HepG2 (cell line): ENCODE measurements at regions not wholly inside any gene's neighbourhood (a gene's known extent, or its start where the extent isn't known, plus 50 kb on each side); places are given as distances from the start of the nearest gene placed in this dataset.

ENCODE experiments used
- ATAC-seq: fragments of 200-7000 bp; cut with Tn5 transposase; 3 replicates; pipeline ENCODE4 v1.9.1; 2020; ENCODE audit warnings: mild to moderate bottlenecking, moderate library complexity
- BruUV-seq: library from RNA; stranded (reverse); fragments of 400-500 nt; replicated peaks from 2 replicates; lab custom pipeline; 2021; lab: Mats Ljungman, UMichigan
- CTCF ChIA-PET: fragments of 300-600 bp; formaldehyde crosslinking; extraction: SDS; loops from one replicate; lab custom pipeline; 2021; ENCODE audit warnings: low total read pairs, inconsistent platforms, low intra/inter-chr PET ratio; lab: Yijun Ruan, JAX
- POLR2A ChIA-PET: fragments of 350-600 bp; sonication (Branson Sonifier 250); formaldehyde crosslinking; loops from one replicate; lab custom pipeline; 2020; ENCODE audit warnings: antibody characterized with exemption, inconsistent platforms; lab: Yijun Ruan, JAX
- DNase-seq: peaks from one replicate; pipeline ENCODE4 v3.0.0-alpha.2; 2015; ENCODE audit warnings: low spot score
- FAIRE-seq: peaks from 3 replicates; lab custom pipeline; 2011; peaks lifted over from hg19 to GRCh38; lab: Jason Lieb, UNC
- H2AFZ ChIP-seq: one replicate; pipeline ENCODE4 v1.6.1; 2011; ENCODE audit warnings: low read length, inconsistent platforms
- H3K27ac ChIP-seq: fragments of 300-600 bp; 3 replicates; pipeline ENCODE4 v1.8.0; 2011; ENCODE audit warnings: mixed run types, mild to moderate bottlenecking, mixed read lengths, low read length, inconsistent platforms; ENCODE audit not compliant: insufficient read depth; ENCODE audit errors: extremely low read length
- H3K27me3 ChIP-seq, 2 experiments: fragments of 200-600 bp in 1 of 2; 2 replicates in 1 of 2; 3 replicates in 1 of 2; pipeline versions ENCODE4 v1.6.0 to v1.8.0; 2011; ENCODE audit warnings: low read length in 2 of 2, mild to moderate bottlenecking in 2 of 2, moderate library complexity in 2 of 2, inconsistent platforms in 1 of 2; ENCODE audit not compliant: insufficient read depth in 2 of 2, control insufficient read depth in 1 of 2
- H3K36me3 ChIP-seq, 2 experiments: fragments of 200-600 bp in 1 of 2; replicated peaks in 1 of 2; 2 replicates in 1 of 2; 3 replicates in 1 of 2; pipeline versions ENCODE4 v1.5.1 to v1.8.0; 2011; ENCODE audit warnings: low read length in 2 of 2, inconsistent platforms in 1 of 2; ENCODE audit not compliant: insufficient read depth in 2 of 2, control insufficient read depth in 1 of 2
- H3K4me1 ChIP-seq: 2 replicates; pipeline ENCODE4 v1.5.1; 2012; ENCODE audit warnings: low read length, inconsistent platforms; ENCODE audit not compliant: insufficient read depth
- H3K4me2 ChIP-seq: 2 replicates; pipeline ENCODE4 v1.6.0; 2011; ENCODE audit warnings: low read depth, low read length, inconsistent platforms
- H3K4me3 ChIP-seq, 3 experiments: fragments of 200-600 bp in 1 of 3; sonication (generic), shearing (Covaris generic) in 1 of 3; replicated peaks in 1 of 3; 2 replicates each; pipeline ENCODE4 v1.5.1; 2011 to 2016; ENCODE audit warnings: low read length in 3 of 3, inconsistent platforms in 2 of 3, low read depth in 2 of 3, mild to moderate bottlenecking in 2 of 3, control low read depth in 1 of 3, mixed read lengths in 1 of 3; ENCODE audit not compliant: insufficient read depth in 1 of 3
- H3K79me2 ChIP-seq: one replicate; pipeline ENCODE4 v1.6.1; 2011; ENCODE audit warnings: low read length, inconsistent platforms; ENCODE audit not compliant: insufficient read depth
- H3K9ac ChIP-seq: 2 replicates; pipeline ENCODE4 v1.6.0; 2011; ENCODE audit warnings: mild to moderate bottlenecking, low read depth, low read length, inconsistent platforms; ENCODE audit not compliant: insufficient read depth
- H3K9me3 ChIP-seq: 2 replicates; pipeline ENCODE4 v1.5.1; 2012; ENCODE audit warnings: mild to moderate bottlenecking, low read length
- H4K20me1 ChIP-seq: 2 replicates; pipeline ENCODE4 v1.6.0; 2011; ENCODE audit warnings: inconsistent platforms, mild to moderate bottlenecking, low read length, moderate library complexity; ENCODE audit not compliant: insufficient read depth
- ARID5B ChIP-seq: IDR thresholded peaks from 2 replicates; pipeline ENCODE4 v1.4.0; 2020; ENCODE audit warnings: mild to moderate bottlenecking, missing genetic modification reagents
- ARNT2 ChIP-seq: sonication (generic); formaldehyde crosslinking; IDR thresholded peaks from 2 replicates; pipeline ENCODE4 v1.8.0; 2022; ENCODE audit warnings: mild to moderate bottlenecking, low read depth, missing genetic modification reagents, moderate library complexity
- NAIF1 ChIP-seq: sonication (generic); formaldehyde crosslinking; IDR thresholded peaks from 2 replicates; pipeline ENCODE4 v1.5.0; 2020; ENCODE audit warnings: mild to moderate bottlenecking, missing genetic modification reagents, borderline replicate concordance
- NR3C1 ChIP-seq: sonication (generic); formaldehyde crosslinking; IDR thresholded peaks from 2 replicates; pipeline ENCODE4 v1.4.0; 2020; ENCODE audit warnings: missing genetic modification reagents
- POGK ChIP-seq: sonication (generic); formaldehyde crosslinking; conservative IDR thresholded peaks from 2 replicates; pipeline ENCODE4 v1.8.0; 2022; ENCODE audit warnings: mild to moderate bottlenecking, moderate library complexity, missing genetic modification reagents
- PRPF4 ChIP-seq: fragments of 200-400 bp; formaldehyde crosslinking; IDR thresholded peaks from 2 replicates; pipeline ENCODE4 v1.6.1; 2016; ENCODE audit warnings: low read length, low read depth; ENCODE audit not compliant: poor library complexity, severe bottlenecking
- RFXAP ChIP-seq: sonication (generic); formaldehyde crosslinking; IDR thresholded peaks from 2 replicates; pipeline ENCODE4 v1.4.0; 2020; ENCODE audit warnings: missing genetic modification reagents, borderline replicate concordance
- TBP ChIP-seq: sonication (generic); formaldehyde crosslinking; IDR thresholded peaks from 2 replicates; pipeline ENCODE4 v1.5.0; 2020; ENCODE audit warnings: missing genetic modification reagents
- TEF ChIP-seq: sonication (generic); formaldehyde crosslinking; IDR thresholded peaks from 2 replicates; pipeline ENCODE4 v1.5.0; 2020; ENCODE audit warnings: missing genetic modification reagents
- TFDP1 ChIP-seq: IDR thresholded peaks from 2 replicates; pipeline ENCODE4 v1.6.1; 2016; ENCODE audit warnings: missing compliant biosample characterization, missing genetic modification reagents, borderline replicate concordance
- TOPORS ChIP-seq: sonication (generic); formaldehyde crosslinking; IDR thresholded peaks from 2 replicates; pipeline ENCODE4 v1.8.0; 2023; ENCODE audit warnings: mild to moderate bottlenecking, missing genetic modification reagents
- ZBTB37 ChIP-seq: sonication (generic); formaldehyde crosslinking; IDR thresholded peaks from 2 replicates; pipeline ENCODE4 v1.4.0; 2020; ENCODE audit warnings: mild to moderate bottlenecking, missing genetic modification reagents
- ZNF276 ChIP-seq: sonication (generic); formaldehyde crosslinking; IDR thresholded peaks from 2 replicates; pipeline ENCODE4 v1.4.0; 2020; ENCODE audit warnings: mild to moderate bottlenecking, low read depth, missing genetic modification reagents
- WGBS: methylation state at CpG from one replicate; pipeline ENCODE4 v1.1.6; 2017; ENCODE audit warnings: low lambda C conversion rate; 5-methylcytosine and 5-hydroxymethylcytosine counted together
- in situ Hi-C: cut with HindIII; loops from 2 replicates; pipeline ENCODE4 v1.10.0; 2017; ENCODE audit warnings: low pct_unique_long_range_greater_than_20kb; ENCODE audit not compliant: extremely low pct_ligation_motif_present
- intact Hi-C: fragments of 100-400 bp; cut with micrococcal nuclease; formaldehyde crosslinking; loops from one replicate; pipeline ENCODE4 v1.10.0; 2022; ENCODE audit not compliant: unreplicated experiment

- BruUV-seq: no TSS peak
- CTCF ChIA-PET: no interaction called here
- FAIRE-seq: no peak
- Histone ChIP-seq H3K9ac (no peak overlapping the region), H3K4me2 (no peak overlapping the region), H4K20me1 (no peaks in the 10 kb centered on the region), H3K27ac (no peak overlapping the region), H3K9me3 (no peaks in the 10 kb centered on the region), H3K79me2 (no peaks in the 10 kb centered on the region), H2AFZ (no peak overlapping the region), H3K4me3 (no peak overlapping the region), H3K27me3 (no peaks in the 10 kb centered on the region), H3K36me3 (no peaks in the 10 kb centered on the region), H3K4me1 (no peaks in the 10 kb centered on the region)
- no peak for ATAC-seq
- WGBS: 43% methylated on average over 4 of the region's 4 CpGs
- POLR2A ChIA-PET: no interaction called here
- intact Hi-C loops: no loop called here
- DNase-seq: no peak
- in situ Hi-C loops: no loop called here
- TF ChIP-seq ARNT2 (no peak), NAIF1 (CRISPR knock-in tag) (no peak), TOPORS (CRISPR knock-in tag) (no peak), TBP (CRISPR knock-in tag) (no peak), TFDP1 (no peak), ZNF276 (CRISPR knock-in tag) (no peak), NR3C1 (no peak), ARID5B (CRISPR knock-in tag) (no peak), RFXAP (no peak), TEF (CRISPR knock-in tag) (no peak), POGK (no peak), PRPF4 (no peak), ZBTB37 (CRISPR knock-in tag) (no peak)
These were observed 52.1 kb upstream of the JCAD start for GRCh38 chr10:30111340-30112022.
